ENCODE measurements at regions not wholly inside any gene's neighbourhood (a gene's known extent, or its start where the extent isn't known, plus 50 kb on each side); places are given as distances from the start of the nearest gene placed in this dataset.

DNA sequence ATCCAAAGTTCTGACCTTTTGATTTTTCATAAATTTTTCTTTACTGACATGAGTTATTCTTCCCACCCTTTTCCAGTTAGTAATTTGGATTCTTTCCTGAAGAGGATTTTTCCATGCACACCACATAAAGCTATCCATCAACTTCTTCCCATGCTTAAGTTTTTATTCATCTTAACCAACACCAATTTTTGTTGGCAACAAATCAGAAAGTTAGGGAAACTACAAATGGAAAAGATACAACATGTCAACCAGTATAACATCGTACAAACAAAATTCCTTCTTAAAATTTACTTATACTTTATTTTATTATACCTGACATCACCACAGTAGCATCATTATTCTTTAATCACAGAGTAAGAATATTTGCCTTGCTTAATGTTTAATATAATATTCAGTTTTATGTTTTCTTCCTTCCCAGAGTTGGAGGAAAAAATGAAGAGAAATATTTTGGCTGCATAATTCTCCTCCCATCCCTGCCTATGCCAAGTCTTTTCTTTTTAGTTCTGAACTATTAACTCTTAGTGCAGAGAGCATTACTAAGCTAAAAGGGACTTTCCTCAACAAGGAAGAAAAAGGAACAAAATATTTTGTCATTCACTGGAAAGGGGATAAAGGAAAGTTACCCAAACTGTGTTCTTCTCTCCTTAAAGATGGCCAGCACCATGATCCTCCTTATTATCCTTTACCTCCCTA lies 67.5 kb upstream of the MEOX2 start:
- H3K4me3 ChIP-seq, result no peak overlapping the region
- H3K9me3 ChIP-seq (ENCODE audit: low read depth), result no peaks in the 10 kb centered on the region
- H3K4me1 ChIP-seq (ENCODE audit: low read depth), result no peaks in the 10 kb centered on the region
- DNase-seq (ENCODE audit: low read depth in 1 of 2, low spot score in 1 of 2), result no peak
- TF ChIP-seq, protein P1, sequence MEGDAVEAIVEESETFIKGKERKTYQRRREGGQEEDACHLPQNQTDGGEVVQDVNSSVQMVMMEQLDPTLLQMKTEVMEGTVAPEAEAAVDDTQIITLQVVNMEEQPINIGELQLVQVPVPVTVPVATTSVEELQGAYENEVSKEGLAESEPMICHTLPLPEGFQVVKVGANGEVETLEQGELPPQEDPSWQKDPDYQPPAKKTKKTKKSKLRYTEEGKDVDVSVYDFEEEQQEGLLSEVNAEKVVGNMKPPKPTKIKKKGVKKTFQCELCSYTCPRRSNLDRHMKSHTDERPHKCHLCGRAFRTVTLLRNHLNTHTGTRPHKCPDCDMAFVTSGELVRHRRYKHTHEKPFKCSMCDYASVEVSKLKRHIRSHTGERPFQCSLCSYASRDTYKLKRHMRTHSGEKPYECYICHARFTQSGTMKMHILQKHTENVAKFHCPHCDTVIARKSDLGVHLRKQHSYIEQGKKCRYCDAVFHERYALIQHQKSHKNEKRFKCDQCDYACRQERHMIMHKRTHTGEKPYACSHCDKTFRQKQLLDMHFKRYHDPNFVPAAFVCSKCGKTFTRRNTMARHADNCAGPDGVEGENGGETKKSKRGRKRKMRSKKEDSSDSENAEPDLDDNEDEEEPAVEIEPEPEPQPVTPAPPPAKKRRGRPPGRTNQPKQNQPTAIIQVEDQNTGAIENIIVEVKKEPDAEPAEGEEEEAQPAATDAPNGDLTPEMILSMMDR (IDR thresholded peaks at IDR 0.05; ENCODE audit: low read depth, low read length), result no peak
- H3K27ac ChIP-seq, result no peak overlapping the region
- H3K27me3 ChIP-seq, result no peaks in the 10 kb centered on the region
- H3K36me3 ChIP-seq, result no peaks in the 10 kb centered on the region

DNA sequence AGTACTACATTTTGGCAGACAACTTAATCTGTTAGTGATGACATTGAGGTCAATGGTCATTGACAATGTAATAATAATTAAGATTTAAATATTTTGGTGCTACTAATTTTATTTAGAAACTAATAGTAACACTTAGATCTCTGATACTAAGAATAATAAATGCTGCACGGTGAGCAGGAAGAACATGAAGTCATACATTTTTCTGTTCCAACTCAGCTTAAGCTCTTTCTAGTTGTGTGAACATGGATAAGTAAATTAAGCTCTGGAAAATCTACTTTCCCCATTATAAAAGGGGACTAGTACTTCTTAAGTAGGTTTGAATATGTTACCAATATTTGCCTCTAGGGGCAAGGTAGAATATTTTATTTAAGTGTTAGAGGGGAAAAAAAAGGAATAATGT lies 65.9 kb upstream of the MEOX2 start:
- peaks cover 7% of the 10 kb centered on the region for H3K4me1 ChIP-seq (ENCODE audit: low read depth)
- H3K27me3 ChIP-seq, result no peaks in the 10 kb centered on the region
- TF ChIP-seq, protein P1 (IDR thresholded peaks at IDR 0.05; ENCODE audit: low read depth, low read length), result no peak
- no peak overlapping the region for H3K27ac ChIP-seq
- no peaks in the 10 kb centered on the region for H3K9me3 ChIP-seq (ENCODE audit: low read depth)
- no peak overlapping the region for H3K4me3 ChIP-seq
- H3K36me3 ChIP-seq, result no peaks in the 10 kb centered on the region
- no peak for DNase-seq (ENCODE audit: low read depth in 1 of 2, low spot score in 1 of 2)

DNA sequence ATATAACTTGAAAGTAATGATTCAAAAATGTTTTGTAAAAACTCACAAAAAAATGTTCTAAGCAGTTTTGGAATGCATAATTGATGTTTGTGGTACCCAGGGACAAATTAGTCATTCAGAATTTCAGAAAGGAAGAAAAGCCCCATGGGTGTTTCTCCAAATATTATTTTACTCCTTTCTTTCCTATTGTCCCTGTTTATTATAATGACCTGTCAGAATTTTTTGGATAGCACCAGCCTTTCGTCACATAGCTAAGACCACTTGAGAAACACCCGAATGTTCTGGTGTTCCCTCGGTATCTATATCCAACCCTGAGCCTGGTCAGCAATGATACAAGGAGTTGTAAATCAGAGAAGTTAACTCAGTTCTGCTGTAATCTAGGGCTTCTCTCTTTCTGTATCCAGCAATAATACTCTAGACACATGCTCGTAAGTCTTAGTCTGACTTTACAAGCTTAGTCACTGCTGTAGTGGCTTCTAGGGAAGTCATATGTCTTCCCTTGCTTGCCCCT lies 64.8 kb upstream of the MEOX2 start:
- Histone ChIP-seq H3K4me1 (ENCODE audit: low read depth) (peaks cover 13% of the 10 kb centered on the region), H3K36me3 (no peaks in the 10 kb centered on the region), H3K27ac (no peak overlapping the region), H3K4me3 (no peak overlapping the region), H3K9me3 (ENCODE audit: low read depth) (no peaks in the 10 kb centered on the region), H3K27me3 (no peaks in the 10 kb centered on the region)
- TF ChIP-seq, protein P1 (IDR thresholded peaks at IDR 0.05; ENCODE audit: low read depth, low read length), result no peak
- no peak for DNase-seq (ENCODE audit: low read depth in 1 of 2, low spot score in 1 of 2)

DNA sequence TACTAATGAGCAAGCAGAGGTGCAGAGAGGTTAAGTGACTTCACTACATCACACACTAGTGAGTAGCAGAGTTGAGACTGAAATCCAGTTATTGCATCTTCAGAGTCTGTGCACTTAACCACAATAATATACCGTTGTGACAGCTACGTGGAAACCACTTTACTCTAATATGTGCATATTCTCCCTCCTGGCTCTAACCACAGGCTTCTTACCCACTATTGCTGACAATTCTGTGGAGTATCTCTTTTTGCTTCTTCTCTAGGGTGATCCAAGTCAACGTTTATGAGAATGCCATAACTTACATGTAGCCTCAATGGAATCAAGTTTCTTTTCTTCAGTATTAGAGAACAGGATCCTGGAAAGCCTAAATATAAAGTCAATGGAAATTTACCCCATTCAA lies 64.2 kb upstream of the MEOX2 start:
- Histone ChIP-seq H3K9me3 (ENCODE audit: low read depth) (no peaks in the 10 kb centered on the region), H3K27me3 (no peaks in the 10 kb centered on the region), H3K4me3 (no peak overlapping the region), H3K27ac (no peak overlapping the region), H3K36me3 (no peaks in the 10 kb centered on the region), H3K4me1 (ENCODE audit: low read depth) (peaks cover 13% of the 10 kb centered on the region)
- TF ChIP-seq, protein P1 (IDR thresholded peaks at IDR 0.05; ENCODE audit: low read depth, low read length), result no peak
- DNase-seq (ENCODE audit: low read depth in 1 of 2, low spot score in 1 of 2), result no peak

DNA sequence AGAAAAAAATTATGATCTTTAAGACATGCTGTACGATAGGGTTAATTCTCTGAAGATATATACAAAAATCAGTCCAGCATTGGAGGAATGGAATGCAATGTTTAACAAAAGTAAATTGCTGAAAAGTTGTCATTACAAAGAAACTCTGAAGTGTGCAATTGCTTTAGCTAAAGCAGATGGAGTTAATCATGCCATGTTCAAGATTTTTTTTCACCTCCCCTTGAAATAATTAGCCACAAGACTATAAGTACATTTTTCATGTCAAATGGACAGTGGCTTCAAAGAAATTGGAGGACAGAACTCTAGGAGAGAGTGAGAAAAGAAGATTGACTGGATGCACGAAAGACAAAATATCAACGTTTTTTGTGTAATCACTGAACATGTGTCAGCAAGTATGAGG lies 63.1 kb upstream of the MEOX2 start:
- H3K4me1 ChIP-seq (ENCODE audit: low read depth), result peaks cover 13% of the 10 kb centered on the region
- H3K27ac ChIP-seq, result no peak overlapping the region
- TF ChIP-seq, protein P1 (IDR thresholded peaks at IDR 0.05; ENCODE audit: low read depth, low read length), result no peak
- H3K9me3 ChIP-seq (ENCODE audit: low read depth), result no peaks in the 10 kb centered on the region
- H3K36me3 ChIP-seq, result no peaks in the 10 kb centered on the region
- DNase-seq (ENCODE audit: low read depth in 1 of 2, low spot score in 1 of 2), result no peak
- H3K27me3 ChIP-seq, result no peaks in the 10 kb centered on the region
- no peak overlapping the region for H3K4me3 ChIP-seq
